HT-29 (cell line): ENCODE measurements at regions not wholly inside any gene's neighbourhood (a gene's known extent, or its start where the extent isn't known, plus 50 kb on each side); places are given as distances from the start of the nearest gene placed in this dataset.

Source experiments
- DNase-seq: peaks from one replicate; pipeline ENCODE4 v3.0.0-alpha.2; 2015; ENCODE audit warnings: low spot score

GRCh38 chr10:106473129-106473685, 691.3 kb downstream of the SORCS1 start:
- no peak for DNase-seq

GRCh38 chr10:106467506-106467905, 697.0 kb downstream of the SORCS1 start:
- peak; percentile 73 for DNase-seq

- DNase-seq, result no peak
Measured at GRCh38 chr10:106457522-106457921, 707.0 kb downstream of the SORCS1 start.

- no peak for DNase-seq
Measured at GRCh38 chr10:106454233-106454632, 710.3 kb downstream of the SORCS1 start.

GRCh38 chr10:106450966-106451365, 713.5 kb downstream of the SORCS1 start:
- DNase-seq, result no peak

- no peak for DNase-seq
Measured at GRCh38 chr10:106446920-106447319, 717.6 kb downstream of the SORCS1 start.

GRCh38 chr10:106442223-106442622, 722.3 kb downstream of the SORCS1 start:
- no peak for DNase-seq

- no peak for DNase-seq
Measured at GRCh38 chr10:106440767-106441166, 723.7 kb downstream of the SORCS1 start.

GRCh38 chr10:106440355-106440754, 724.2 kb downstream of the SORCS1 start:
- no peak for DNase-seq

- no peak for DNase-seq
Measured at GRCh38 chr10:106439366-106439765, 725.1 kb downstream of the SORCS1 start.

GRCh38 chr10:106438386-106438785, 726.1 kb downstream of the SORCS1 start:
- no peak for DNase-seq

- peak; percentile 66 for DNase-seq
Measured at GRCh38 chr10:106436123-106436715, 728.3 kb downstream of the SORCS1 start.

GRCh38 chr10:106435081-106435480, 729.4 kb downstream of the SORCS1 start:
- DNase-seq, result no peak

- no peak for DNase-seq
Measured at GRCh38 chr10:106424981-106425380, 739.5 kb downstream of the SORCS1 start.

GRCh38 chr10:106424054-106424453, 740.5 kb downstream of the SORCS1 start:
- no peak for DNase-seq

- no peak for DNase-seq
Measured at GRCh38 chr10:106410331-106410730, 754.2 kb downstream of the SORCS1 start.

- no peak for DNase-seq
Measured at GRCh38 chr10:106405141-106405540, 759.4 kb downstream of the SORCS1 start.

GRCh38 chr10:106402458-106402857, 762.0 kb downstream of the SORCS1 start:
- no peak for DNase-seq

GRCh38 chr10:106401967-106402366, 762.5 kb downstream of the SORCS1 start:
- DNase-seq, result no peak

GRCh38 chr10:106401161-106401560, 763.3 kb downstream of the SORCS1 start:
- DNase-seq, result peak; percentile 54

- DNase-seq, result no peak
Measured at GRCh38 chr10:106399112-106399511, 765.4 kb downstream of the SORCS1 start.

GRCh38 chr10:106396192-106396591, 768.3 kb downstream of the SORCS1 start:
- DNase-seq, result no peak

GRCh38 chr10:106395041-106395749, 769.3 kb downstream of the SORCS1 start:
- DNase-seq, result no peak
